GM21515 (cell line): ENCODE measurements at regions not wholly inside any gene's neighbourhood (a gene's known extent, or its start where the extent isn't known, plus 50 kb on each side); places are given as distances from the start of the nearest gene placed in this dataset.
"Not testable (repeated sequence)": the region's sequence is repeated elsewhere in the genome, so short reads cannot be mapped to it uniquely, and the experiment has no call there.

Experiments used
- ATAC-seq: cut with Tn5 transposase; IDR thresholded peaks from one replicate; pipeline ENCODE4 v1.9.1; 2021; ENCODE audit not compliant: unreplicated experiment

DNA sequence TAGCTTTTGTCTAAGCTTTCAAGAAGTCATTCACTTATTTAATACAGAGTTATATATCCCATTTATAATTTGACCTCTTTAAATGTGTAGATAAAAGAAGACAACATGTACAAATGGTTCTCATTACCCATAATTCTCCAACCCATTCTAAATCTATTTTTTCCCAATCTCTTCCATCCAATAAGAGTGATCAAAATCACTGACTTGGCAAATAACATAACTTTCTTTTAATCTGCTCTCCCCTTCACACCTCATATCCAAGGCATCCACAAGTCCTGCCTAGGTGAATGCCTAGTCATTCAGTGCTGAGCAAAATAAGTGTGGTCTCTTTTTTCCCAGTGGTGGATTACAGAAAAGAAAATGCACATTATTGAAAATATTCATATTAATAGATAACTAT, 1231.1 kb downstream of the CDH11 start:
- ATAC-seq, result no peak

DNA sequence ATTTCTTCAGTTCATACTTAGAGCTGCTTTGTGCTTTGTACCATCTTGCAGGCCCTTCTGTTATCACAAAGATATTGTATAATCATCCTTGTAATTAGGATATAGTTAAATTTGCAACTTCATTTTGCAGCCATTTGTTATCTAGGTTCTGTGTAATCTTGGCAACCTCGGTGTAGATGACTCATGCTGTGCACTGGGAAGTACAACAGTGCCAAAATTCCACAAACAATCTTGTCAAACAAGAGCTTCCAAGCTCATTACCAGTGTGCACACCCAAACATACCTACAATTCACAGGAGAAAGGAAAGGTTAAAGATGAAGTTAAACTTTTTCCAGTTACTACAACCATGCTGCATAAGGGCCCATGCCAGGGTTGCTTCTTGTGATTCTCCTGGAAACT, 1231.8 kb downstream of the CDH11 start:
- no peak for ATAC-seq

DNA sequence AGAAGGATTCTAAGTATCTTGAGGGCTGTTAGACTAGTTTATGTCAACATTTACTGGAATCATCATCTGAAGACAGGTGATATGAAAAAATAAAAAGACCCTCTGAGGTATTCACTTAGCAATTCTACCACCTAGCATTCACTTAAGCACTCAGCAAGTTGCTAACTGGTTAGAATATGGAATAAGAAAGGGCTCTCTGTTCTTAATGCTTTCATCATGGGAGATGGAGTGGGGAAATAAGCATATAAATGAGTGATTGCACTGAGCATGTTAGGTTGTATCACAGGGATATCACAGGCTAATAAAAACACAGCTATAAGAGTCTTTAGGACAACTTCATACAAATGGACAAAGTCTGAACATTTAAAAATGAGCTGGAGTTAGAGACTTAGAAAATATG, 1238.8 kb downstream of the CDH11 start:
- no peak for ATAC-seq

DNA sequence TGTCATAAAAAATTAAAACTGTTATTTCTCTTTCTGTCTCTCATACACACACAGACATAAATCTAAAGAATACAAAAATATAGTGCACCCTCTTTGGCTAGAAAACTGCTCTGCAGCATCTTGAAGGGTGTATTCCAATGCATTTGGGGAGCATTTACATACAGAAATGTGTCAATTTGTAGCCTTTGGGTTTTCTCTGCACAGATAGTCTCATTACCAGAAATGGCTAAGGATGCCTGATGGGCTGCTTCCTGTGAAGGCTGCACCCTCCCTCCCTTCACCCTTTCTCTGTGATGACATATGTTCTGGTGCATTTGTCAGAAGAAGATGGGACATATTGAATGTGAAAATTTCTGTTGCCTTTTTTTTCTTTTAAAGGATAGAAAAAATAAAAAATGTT, 1239.3 kb downstream of the CDH11 start:
- no peak for ATAC-seq

DNA sequence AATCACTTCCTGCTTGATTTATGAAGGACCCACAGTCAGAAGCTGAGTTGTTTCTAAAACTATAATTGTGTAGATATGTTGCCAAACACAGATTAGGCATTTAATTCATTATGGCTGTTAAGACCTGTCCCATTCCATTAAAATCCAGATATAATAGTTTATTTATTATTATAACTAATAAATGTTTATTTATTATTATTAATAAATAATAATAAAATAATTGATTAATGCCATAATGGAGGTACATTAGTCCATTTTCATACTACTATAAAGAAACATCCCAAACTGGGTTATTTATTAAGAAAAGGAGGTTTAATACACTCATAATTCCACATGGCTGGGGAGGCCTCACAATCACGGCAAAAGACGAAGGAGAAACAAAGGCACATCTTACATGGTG, 1240.9 kb downstream of the CDH11 start:
- ATAC-seq, result no peak

DNA sequence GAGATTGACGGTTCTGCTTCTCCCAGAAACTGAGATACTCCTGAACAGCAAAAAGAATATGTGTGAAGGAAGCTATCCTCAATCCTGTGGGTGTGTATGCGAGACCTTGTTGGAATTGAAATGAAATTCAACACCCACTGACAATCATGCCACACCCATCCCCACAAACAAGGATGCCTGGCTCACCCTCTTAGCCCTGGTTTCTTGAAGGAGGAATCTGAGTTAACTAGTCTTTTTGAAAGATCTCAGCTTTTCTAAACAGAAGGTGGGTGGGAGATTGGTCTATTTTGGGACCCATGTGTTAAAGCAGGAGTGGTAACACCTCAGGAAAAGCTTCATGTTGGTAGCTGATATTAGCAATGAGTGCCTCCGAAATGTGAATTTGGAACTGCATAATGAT, 1244.5 kb downstream of the CDH11 start:
- ATAC-seq, result no peak

DNA sequence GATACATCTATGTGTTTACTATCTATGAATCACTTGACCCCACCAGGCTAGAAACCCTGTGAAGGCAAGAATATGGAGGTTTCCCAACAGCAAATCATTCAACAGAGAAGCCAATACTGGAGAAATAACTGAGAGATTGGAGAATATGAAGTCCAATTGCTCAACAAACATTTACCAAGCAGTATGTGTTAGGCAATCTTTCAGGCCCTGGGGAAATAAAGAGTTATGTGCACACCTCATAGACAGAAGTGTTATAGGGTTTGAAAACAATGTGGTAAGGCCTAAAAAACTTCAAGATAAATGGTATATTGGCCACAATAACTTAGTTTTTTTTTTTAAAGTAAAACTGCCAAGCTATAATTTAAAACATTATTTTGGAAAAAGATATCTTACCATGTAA, 1245.8 kb downstream of the CDH11 start:
- no peak for ATAC-seq

DNA sequence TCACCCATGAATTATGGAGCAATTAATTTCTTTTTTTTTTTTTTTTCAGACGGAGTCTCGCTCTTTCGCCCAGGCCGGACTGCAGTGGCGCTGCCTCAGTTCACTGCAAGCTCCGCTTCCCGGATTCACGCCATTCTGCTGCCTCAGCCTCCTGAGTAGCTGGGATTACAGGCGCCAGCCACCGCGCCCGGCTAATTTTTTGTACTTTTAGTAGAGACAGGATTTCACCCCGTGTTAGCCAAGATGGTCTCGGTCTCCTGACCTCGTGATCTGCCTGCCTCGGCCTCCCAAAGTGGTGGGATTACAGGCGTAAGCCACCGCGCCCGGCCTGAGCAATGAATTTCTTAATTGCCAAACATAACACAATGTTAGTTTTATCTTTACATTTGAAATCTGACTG, 1261.2 kb downstream of the CDH11 start:
- not testable (repeated sequence) for ATAC-seq

DNA sequence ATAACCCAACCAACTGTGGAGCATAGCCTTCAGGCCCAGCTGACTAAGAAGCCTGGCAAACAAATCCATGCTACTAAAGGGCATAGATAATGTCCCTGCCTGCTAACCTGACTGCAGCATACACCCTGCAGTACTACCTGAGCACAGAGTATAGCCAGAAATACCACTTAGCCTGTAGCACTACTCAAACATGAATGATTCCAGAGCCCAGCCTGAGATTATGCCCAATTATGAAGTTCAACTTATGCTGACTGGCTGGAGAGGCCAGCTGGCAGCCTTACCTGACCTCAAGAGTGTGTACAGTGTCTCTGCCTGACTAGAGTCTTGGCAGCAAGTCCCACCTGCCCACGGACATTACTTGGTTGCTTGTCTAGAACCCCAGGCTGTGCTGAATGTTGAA, 1265.3 kb downstream of the CDH11 start:
- no peak for ATAC-seq

DNA sequence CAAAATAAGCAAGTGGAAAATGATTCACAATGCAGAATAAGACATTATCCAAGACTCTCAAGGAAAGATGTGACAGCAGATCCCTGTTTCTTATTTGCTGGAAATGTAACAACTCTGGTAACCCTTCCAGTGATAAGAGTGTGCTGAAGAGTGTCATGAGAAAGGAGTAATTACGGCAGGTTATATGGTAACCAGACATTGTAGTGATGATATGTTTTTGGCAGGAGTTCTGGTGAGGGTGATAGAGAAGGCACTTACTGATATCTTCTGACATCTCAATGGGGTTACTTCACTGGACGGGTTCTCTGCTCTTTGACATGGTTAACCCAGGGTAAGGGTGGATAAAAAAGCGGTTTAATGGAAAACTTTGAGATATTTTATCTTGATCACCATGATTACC, 1270.9 kb downstream of the CDH11 start:
- ATAC-seq, result no peak

DNA sequence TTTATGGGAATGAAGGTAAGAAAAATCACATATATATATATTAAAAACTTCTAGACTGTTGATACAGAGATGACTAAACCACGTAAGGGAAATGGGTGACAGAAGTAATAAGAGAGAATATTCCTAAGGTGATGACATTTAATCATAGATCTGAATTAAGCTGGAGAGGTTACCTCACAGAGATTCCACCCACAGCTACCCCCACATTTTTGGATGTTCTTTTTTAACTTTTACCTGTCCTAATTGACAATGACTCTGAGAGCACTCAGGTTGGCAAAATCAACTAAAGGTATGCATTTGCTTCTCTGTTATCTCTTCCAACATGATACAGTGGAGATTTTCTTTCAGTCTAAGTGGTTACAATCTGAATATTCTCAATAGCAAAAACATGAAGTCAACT, 1280.6 kb downstream of the CDH11 start:
- ATAC-seq, result no peak

DNA sequence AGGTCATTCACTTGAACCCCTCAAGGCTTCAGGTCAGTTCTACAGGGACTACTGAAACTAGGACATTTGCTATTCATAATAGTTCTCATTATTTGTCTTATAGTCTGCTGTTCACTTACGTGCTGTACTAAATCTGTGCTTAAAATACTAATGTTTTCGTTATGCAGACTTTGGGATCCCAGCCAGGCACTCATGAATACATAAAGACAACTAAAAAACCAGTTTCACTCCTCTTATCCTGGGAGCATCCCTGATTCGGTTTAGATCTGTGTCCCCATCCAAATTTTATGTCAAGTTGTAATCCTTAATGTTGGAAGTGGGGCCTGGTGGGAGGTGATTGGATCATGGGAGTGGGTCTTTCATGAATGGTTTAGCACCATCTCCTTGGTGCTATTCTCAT, 1291.8 kb downstream of the CDH11 start:
- ATAC-seq, result no peak

DNA sequence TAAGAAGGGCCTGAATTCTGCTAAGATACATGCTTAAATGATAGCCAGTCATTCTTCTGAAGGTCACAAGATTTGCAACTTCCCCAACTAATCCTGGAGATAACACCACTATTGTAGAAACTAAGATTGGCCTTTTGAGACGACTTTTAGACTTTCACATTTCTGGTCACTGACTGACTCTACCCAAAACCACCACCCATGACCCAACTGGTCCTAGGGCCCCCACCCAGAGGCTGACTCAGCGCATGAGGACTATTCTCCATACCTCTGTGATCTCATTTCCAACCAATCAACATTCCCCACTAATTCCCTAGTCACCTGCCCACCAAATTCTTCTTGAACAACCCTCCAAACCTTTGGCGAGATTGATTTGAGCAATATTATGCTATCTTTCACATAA, 1299.0 kb downstream of the CDH11 start:
- no peak for ATAC-seq

DNA sequence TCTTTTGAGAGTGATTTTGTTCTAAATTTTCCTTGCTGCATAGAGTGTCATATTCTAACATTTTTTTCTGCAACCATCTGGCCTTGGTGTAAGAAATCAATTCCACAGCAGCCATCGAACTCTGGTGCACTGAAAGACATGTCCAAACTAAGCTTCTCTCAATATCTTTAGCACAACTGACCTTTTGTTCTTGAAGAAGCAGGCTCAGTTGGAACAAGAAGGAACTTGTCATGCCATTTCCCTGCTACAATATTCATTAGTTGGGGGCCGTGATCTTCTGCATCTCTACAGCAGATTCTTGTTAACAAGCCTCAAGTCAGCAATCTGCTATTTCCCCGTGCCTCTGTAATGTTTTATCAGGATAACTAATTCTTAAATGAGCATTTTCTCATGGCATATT, 1305.6 kb downstream of the CDH11 start:
- ATAC-seq, result no peak

DNA sequence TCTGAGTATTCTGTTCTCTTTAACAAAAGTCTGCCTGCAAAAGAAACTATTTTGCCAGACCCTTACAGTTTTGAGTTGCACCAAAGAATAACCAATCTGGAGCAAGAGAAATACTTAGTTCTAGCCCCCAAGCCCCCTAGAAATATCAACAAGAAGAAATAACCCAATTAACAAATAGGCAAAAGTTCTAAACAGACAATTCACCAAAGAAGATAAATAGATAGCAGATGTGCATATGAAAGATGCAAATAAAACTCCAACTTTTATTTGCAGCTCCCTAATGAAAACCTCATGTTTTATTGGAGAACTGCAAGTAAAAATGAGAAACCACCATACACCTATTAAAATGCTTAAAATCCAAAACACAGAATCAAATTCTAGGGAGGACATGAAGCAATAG, 1308.0 kb downstream of the CDH11 start:
- no peak for ATAC-seq

DNA sequence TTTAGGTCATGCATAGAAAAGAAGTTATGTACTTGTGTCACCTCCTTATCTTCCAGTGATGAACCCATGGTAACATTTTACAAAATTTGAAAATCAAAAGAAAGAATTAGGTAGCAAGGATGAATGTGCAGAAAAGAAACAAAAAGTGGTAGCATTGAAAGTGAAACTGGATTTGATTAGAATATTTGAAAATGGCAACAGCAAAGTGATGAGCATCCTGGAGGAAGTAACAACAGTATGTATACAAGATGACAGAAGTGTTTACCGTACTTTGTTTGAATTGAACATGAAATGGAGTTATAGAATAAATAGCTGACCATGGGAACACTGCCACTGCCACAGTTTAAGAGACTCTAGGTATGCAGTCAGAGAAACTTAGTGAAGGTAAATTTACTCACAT, 1313.1 kb downstream of the CDH11 start:
- no peak for ATAC-seq

DNA sequence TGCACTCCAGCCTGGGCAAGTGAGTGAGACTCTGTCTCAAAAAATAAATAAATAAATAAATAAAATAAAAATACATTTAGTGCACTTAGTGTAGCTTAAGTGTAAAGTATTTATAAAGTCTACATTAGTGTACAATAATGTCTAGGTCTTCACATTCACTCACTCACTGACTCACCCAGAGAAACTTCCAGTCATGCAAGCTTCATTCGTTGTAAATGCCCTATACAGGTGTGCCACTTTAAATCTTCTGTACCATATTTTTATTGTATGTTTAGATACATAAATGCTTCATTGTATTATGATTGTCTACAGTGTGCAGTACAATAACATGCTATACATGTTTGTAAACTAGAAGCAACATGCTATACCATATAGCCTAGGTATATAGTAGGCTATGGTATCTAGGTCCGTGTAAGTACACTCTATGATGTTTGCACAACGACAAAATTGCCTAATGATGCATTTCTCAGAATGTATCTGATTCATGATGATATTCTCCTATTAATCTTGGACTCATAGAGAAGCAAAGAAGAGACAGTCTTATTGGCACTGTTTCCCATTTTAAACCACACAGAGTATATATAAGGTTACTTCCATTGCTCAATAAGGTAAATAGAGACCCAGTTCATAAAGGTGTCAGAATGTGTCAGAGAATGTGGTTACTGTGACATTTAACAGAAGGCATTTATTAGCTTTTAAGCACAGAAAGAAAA, 1314.9 kb downstream of the CDH11 start:
- no peak for ATAC-seq

DNA sequence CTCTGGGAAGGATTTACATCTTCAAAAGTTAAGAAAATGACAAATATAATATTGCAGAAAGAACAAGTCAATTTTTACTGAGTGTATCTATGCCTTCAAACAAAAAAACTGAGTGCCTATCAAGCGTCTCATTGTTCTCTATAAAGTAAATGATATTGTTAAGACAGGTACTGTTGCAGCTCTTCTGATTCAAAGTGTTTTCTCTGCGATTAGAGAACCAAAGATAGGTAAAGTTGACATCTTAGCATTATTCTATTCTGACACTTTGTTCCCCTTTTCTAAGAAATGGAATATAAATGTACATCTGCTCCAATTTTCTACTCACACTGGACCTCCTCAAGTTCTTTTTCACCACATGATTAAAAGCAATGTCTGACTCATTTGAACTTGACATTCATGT, 1317.7 kb downstream of the CDH11 start:
- ATAC-seq, result no peak

DNA sequence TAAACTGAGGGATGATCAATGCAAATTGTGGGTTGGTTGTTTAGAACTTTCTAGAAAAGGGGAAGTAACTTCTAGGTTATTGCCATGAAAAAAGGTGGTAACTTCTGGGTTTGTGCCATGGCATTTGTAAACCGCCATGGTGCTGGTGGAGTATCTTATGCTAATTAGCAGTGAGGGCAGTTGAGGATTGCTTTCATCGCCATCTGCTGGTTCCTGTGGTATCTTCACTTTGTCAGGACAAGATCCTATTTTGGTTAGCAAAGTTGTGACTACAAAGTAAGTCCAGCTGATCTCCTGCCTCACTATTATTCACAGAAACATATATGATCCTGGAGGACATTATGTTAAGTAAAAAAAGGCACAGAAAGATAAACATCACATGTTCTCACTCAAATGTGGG, 1332.3 kb downstream of the CDH11 start:
- no peak for ATAC-seq

DNA sequence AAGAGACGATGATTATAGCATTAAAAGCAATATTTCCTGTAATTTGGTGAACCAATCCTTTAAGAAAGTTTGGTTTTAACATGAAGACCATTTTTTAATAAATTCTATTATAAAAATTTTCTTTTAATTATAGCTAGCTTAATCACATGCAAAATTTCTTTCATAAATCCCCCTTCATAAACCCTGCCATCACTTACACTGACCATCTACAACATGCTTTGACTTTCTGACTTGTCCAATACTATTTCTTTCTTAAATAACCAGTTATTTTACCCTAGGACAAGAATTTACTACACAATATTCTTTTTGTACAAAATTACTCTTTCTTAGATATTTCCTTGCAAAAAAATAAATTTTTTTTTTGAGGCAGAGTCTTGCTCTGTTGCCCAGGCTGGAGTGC, 1334.8 kb downstream of the CDH11 start:
- ATAC-seq, result no peak

DNA sequence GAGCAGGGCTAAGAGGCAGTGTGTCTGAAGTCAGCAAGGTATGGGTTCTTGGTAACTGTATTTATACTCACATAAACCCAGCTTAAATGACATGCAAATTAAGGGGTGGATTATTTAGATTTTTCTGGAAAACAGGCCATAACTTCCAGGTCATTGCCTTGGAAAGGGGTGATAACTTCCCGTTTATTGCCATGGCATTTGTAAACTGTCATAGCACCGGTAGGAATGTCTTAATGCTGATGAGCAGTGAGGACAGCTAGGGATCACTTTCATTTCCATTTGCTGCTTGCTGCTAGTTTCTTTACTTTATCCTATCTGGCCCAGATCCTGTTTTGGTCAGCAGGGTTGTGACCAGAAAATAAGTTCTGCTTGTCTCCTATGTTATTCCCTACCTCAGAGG, 1336.7 kb downstream of the CDH11 start:
- no peak for ATAC-seq

DNA sequence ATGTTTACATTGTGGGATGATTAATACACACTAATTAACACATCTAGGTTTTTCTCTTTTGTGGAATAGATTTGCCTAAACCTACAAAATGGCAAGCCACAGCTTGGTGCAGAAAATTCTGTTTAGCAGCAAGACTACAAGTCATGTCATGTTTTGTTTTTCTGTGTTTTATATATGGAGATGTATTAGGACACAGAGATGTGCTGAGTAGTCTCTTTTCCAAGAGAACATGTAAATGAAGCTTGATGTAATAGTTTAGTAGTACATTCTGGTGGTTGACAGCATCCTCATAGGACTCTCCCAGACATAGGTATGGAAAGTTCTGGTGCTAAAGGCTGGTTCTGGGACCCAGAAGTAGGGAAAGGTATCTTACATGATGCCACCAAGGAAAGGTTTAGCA, 1345.4 kb downstream of the CDH11 start:
- no peak for ATAC-seq

DNA sequence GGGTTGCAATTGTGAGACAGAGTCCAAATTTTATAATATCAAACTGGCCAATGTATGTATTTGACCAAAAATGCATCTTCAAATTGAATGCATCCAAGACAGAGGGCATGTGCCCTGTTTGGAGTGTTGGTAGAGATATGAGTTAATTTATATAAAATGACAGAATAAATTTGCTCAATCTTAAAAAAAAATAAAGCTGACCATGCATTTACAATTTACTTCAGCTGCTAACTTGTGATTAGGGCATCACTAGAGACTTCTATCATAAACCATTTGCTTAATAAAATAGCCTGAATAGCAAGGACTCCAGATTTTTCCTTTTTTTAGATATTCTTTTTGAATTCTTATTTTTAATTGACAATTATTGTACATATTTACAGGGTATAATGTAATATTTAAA, 1345.8 kb downstream of the CDH11 start:
- no peak for ATAC-seq

DNA sequence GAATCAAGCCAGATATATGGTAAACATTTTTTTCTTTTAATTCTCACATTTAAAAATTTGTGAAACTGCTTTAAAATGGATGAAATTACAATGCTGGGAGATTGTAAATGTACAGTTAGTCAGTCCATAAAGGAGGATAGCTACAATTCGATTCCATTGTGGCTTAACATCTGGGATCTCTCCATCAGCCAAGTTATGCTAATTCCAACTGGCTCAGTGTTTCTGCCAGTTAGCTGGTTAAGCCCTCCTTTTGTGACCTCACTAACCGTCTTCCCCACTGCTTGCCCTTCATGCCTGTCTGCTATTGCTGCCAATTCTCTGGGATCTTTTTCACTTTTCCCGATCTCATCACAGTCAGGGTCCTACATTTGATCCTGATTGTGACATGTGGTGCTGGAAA, 1347.6 kb downstream of the CDH11 start:
- no peak for ATAC-seq
